Mucosa of stomach (tissue), 1 donor: ENCODE measurements at regions not wholly inside any gene's neighbourhood (a gene's known extent, or its start where the extent isn't known, plus 50 kb on each side); places are given as distances from the start of the nearest gene placed in this dataset.

Experiments
- H3K27me3 ChIP-seq: one replicate; pipeline ENCODE4 v1.7.0; 2013; ENCODE audit warnings: mild to moderate bottlenecking, low read length; ENCODE audit not compliant: control insufficient read depth, insufficient read depth
- H3K36me3 ChIP-seq: one replicate; pipeline ENCODE4 v1.7.0; 2013; ENCODE audit warnings: low read length; ENCODE audit not compliant: control insufficient read depth, insufficient read depth
- H3K4me1 ChIP-seq: one replicate; pipeline ENCODE4 v1.7.0; 2013; ENCODE audit warnings: mild to moderate bottlenecking, low read length; ENCODE audit not compliant: control insufficient read depth, insufficient read depth
- H3K4me3 ChIP-seq: one replicate; pipeline ENCODE4 v1.7.0; 2013; ENCODE audit warnings: low read length
- H3K9ac ChIP-seq: one replicate; pipeline ENCODE4 v1.7.0; 2013; ENCODE audit warnings: mild to moderate bottlenecking, low read length, moderate library complexity
- H3K9me3 ChIP-seq: one replicate; pipeline ENCODE4 v1.7.0; 2013; ENCODE audit warnings: mild to moderate bottlenecking, low read length, moderate library complexity; ENCODE audit not compliant: control insufficient read depth
- donor health status: Pancreatic carcinoma.

GRCh38 chr1:73765551-73766233 is 432.3 kb downstream of the LRRIQ3 start:
- no peak overlapping the region for H3K9ac ChIP-seq
- H3K4me1 ChIP-seq = no peaks in the 10 kb centered on the region
- H3K36me3 ChIP-seq = no peaks in the 10 kb centered on the region
- H3K27me3 ChIP-seq = no peaks in the 10 kb centered on the region
- no peak overlapping the region for H3K4me3 ChIP-seq
- no peaks in the 10 kb centered on the region for H3K9me3 ChIP-seq

DNA sequence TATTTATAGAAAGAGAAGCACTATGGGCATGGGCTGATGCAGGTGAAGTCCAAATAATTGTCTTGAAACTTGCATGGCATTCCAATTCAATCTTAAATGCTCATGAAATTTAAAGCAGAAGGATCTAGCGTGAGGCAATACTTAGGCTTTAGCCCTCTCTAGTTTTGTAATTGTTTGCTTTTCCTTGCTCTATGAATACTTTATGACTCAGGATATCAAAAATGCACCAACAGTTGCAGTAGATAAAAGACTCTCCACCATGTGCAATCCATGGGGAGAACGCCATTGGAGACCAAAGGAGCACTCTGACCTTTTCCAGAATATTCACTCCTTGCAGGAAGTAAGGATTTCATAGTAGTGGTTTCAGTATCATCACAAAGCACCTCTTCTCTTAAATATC is 436.4 kb downstream of the LRRIQ3 start:
- Histone ChIP-seq H3K27me3 (no peaks in the 10 kb centered on the region), H3K4me3 (no peak overlapping the region), H3K4me1 (no peaks in the 10 kb centered on the region), H3K9me3 (no peaks in the 10 kb centered on the region), H3K36me3 (no peaks in the 10 kb centered on the region), H3K9ac (no peak overlapping the region)

DNA sequence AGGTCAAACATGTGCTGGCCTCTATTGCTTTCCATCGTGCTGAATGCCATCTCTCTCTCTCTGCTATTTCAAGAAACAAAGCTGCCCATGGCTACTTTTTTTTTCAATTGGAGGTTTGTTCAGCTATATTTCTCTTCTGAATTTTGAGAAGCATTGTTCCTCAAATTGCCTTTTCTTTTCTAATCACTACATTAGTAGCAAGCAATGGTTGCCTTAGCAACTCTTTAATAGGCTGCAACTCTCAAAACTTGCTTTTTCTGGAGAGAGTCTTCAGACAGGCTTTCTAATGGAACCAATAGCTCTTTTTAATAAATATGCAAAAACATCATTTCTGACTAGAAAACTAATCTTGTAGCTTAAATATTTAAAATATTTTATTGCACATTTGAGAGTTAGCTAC is 439.0 kb downstream of the LRRIQ3 start:
- H3K36me3 ChIP-seq = no peaks in the 10 kb centered on the region
- H3K27me3 ChIP-seq = no peaks in the 10 kb centered on the region
- H3K9ac ChIP-seq = no peak overlapping the region
- no peak overlapping the region for H3K4me3 ChIP-seq
- no peaks in the 10 kb centered on the region for H3K9me3 ChIP-seq
- H3K4me1 ChIP-seq = no peaks in the 10 kb centered on the region

- Histone ChIP-seq H3K4me3 (no peak overlapping the region), H3K9me3 (no peaks in the 10 kb centered on the region), H3K27me3 (no peaks in the 10 kb centered on the region), H3K36me3 (no peaks in the 10 kb centered on the region), H3K4me1 (no peaks in the 10 kb centered on the region), H3K9ac (no peak overlapping the region)
These were observed 441.2 kb downstream of the LRRIQ3 start for GRCh38 chr1:73756817-73757216.

GRCh38 chr1:73755649-73756048 is 442.3 kb downstream of the LRRIQ3 start:
- Histone ChIP-seq H3K4me1 (no peaks in the 10 kb centered on the region), H3K36me3 (no peaks in the 10 kb centered on the region), H3K4me3 (no peak overlapping the region), H3K9ac (no peak overlapping the region), H3K9me3 (no peaks in the 10 kb centered on the region), H3K27me3 (no peaks in the 10 kb centered on the region)

DNA sequence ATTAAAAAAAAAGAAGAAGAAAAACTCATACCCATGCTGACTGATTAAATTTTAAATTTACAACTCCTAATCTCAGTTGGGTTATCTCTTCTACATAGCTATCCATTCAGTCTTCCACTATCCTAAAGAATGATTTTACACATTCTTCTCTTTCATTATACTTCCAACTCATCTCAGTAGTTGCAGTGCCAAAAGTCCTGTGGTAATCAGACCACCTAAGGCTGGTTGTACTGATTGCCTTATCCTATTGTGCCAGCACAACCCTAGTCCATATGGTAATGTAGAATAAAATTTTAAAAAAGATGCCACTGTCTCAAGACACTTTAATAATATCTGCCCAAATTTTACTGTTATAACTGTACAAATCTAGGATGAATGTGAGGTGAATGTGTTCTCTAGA is 448.0 kb downstream of the LRRIQ3 start:
- H3K9me3 ChIP-seq = no peaks in the 10 kb centered on the region
- H3K4me3 ChIP-seq = no peak overlapping the region

DNA sequence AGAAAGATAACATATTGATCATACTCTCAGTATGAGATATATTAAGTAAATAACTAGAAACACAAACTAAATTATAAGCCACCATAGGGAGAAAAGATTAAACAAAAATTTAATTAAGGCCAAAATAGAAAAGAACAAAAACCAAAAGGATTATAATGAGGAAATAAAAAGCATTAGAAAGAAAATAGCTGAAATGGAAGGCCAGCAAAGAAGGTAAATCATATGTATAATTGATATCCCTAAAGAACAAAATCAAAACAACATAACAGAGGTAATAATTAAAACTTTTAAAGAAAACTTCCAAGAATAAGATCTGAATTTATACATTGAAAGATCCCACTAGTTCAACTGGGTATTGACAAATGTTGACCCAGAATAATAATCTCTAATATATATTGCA is 453.0 kb downstream of the LRRIQ3 start:
- Histone ChIP-seq H3K4me3 (no peak overlapping the region), H3K9ac (no peak overlapping the region), H3K4me1 (no peaks in the 10 kb centered on the region), H3K9me3 (no peaks in the 10 kb centered on the region), H3K36me3 (no peaks in the 10 kb centered on the region), H3K27me3 (no peaks in the 10 kb centered on the region)

More for the DNA sequence above, 448.0 kb downstream of the LRRIQ3 start:
- H3K9ac ChIP-seq = no peak overlapping the region
- no peaks in the 10 kb centered on the region for H3K36me3 ChIP-seq
- H3K27me3 ChIP-seq = no peaks in the 10 kb centered on the region
- no peaks in the 10 kb centered on the region for H3K4me1 ChIP-seq

DNA sequence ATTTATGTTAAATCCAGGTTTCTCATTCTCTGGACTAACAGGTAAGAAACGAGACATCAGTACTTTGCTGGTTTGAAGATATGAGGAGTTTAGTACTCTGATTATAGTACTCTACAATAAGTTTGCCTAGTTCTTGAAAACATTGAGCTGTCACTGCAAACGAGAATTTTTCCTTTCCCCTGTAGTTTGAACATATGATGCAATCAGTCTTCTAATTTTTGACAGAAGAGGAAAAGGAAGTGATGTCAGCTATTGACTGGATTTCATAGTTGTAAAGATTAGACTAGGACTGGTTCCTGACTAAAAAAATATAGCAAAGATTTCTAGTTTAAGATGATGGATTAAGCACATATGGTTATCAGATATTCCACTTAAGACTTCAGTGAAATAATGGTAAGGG is 461.9 kb downstream of the LRRIQ3 start:
- H3K4me1 ChIP-seq = no peaks in the 10 kb centered on the region
- H3K4me3 ChIP-seq = no peak overlapping the region
- no peaks in the 10 kb centered on the region for H3K9me3 ChIP-seq
- H3K27me3 ChIP-seq = no peaks in the 10 kb centered on the region
- H3K9ac ChIP-seq = no peak overlapping the region
- H3K36me3 ChIP-seq = no peaks in the 10 kb centered on the region

GRCh38 chr1:73727036-73727435 is 470.9 kb downstream of the LRRIQ3 start:
- H3K36me3 ChIP-seq = no peaks in the 10 kb centered on the region
- no peaks in the 10 kb centered on the region for H3K4me1 ChIP-seq
- H3K9me3 ChIP-seq = no peaks in the 10 kb centered on the region
- no peak overlapping the region for H3K9ac ChIP-seq
- H3K27me3 ChIP-seq = no peaks in the 10 kb centered on the region
- no peak overlapping the region for H3K4me3 ChIP-seq

DNA sequence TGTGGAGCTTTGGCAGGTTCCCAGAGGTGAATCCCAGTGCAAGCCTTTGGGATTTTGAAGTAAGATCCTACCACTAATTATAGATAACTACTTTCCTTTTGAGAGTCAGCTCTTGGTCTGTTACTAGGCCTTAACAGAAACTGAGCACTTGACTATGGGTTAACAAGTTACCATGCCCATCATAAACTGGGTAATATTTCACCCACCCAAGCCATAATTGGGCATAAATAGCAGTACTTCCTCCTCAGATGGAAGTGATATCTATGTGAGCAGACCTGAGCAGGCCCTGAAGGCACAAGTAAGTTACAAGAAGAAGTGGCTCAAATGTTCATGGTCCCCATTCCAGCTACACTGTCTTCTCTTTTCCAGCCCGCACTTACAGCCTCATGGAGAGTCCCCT is 475.9 kb downstream of the LRRIQ3 start:
- no peaks in the 10 kb centered on the region for H3K36me3 ChIP-seq
- no peaks in the 10 kb centered on the region for H3K27me3 ChIP-seq
- no peaks in the 10 kb centered on the region for H3K4me1 ChIP-seq
- no peak overlapping the region for H3K4me3 ChIP-seq
- no peaks in the 10 kb centered on the region for H3K9me3 ChIP-seq
- no peak overlapping the region for H3K9ac ChIP-seq

GRCh38 chr1:73717976-73718375 is 480.0 kb downstream of the LRRIQ3 start:
- Histone ChIP-seq H3K4me3 (no peak overlapping the region), H3K27me3 (no peaks in the 10 kb centered on the region), H3K36me3 (no peaks in the 10 kb centered on the region), H3K4me1 (no peaks in the 10 kb centered on the region), H3K9me3 (no peaks in the 10 kb centered on the region), H3K9ac (no peak overlapping the region)

- no peak overlapping the region for H3K4me3 ChIP-seq
- no peaks in the 10 kb centered on the region for H3K4me1 ChIP-seq
- no peaks in the 10 kb centered on the region for H3K36me3 ChIP-seq
- H3K9me3 ChIP-seq = no peaks in the 10 kb centered on the region
- H3K9ac ChIP-seq = no peak overlapping the region
- no peaks in the 10 kb centered on the region for H3K27me3 ChIP-seq
These were observed 486.9 kb downstream of the LRRIQ3 start for GRCh38 chr1:73711089-73711488.

DNA sequence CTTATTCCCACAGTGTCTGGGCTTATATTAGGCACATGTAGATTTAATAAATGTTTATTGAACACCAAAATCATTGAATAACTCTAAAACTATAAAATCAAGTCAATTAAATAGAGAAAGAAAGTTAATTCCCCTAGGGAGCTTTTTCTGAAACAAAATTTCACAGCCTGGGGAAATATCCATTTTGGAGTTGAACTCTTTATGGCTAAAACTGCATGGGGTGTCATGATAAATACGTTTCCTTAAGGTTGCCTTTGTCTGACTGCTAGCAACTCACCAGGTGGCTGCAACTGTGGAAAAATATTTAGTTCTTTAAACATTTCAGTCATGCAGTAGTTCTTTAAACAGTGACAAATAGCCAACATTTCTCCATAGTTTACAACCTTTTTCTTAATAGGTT is 496.1 kb downstream of the LRRIQ3 start:
- Histone ChIP-seq H3K4me1 (no peaks in the 10 kb centered on the region), H3K9ac (no peak overlapping the region), H3K36me3 (no peaks in the 10 kb centered on the region), H3K27me3 (no peaks in the 10 kb centered on the region), H3K9me3 (no peaks in the 10 kb centered on the region), H3K4me3 (no peak overlapping the region)
